Glutamatergic neuron (in vitro differentiated cells): ENCODE measurements at regions not wholly inside any gene's neighbourhood (a gene's known extent, or its start where the extent isn't known, plus 50 kb on each side); places are given as distances from the start of the nearest gene placed in this dataset.

Source experiments
- DNase-seq: peaks from one replicate; pipeline ENCODE4 v3.0.0; 2022
- H3K27ac Mint-ChIP-seq: one replicate; pipeline ENCODE4 v1.8.0; 2020; ENCODE audit warnings: mild to moderate bottlenecking, mixed read lengths, inconsistent platforms; ENCODE audit not compliant: unreplicated experiment
- H3K27me3 Mint-ChIP-seq: one replicate; pipeline ENCODE4 v1.8.0; 2020; ENCODE audit warnings: mild to moderate bottlenecking, moderate library complexity, mixed read lengths, inconsistent platforms; ENCODE audit not compliant: unreplicated experiment
- H3K36me3 Mint-ChIP-seq: one replicate; pipeline ENCODE4 v1.8.0; 2020; ENCODE audit warnings: mild to moderate bottlenecking, mixed read lengths, inconsistent platforms; ENCODE audit not compliant: unreplicated experiment
- H3K4me1 Mint-ChIP-seq: one replicate; pipeline ENCODE4 v1.8.0; 2020; ENCODE audit warnings: mild to moderate bottlenecking, low read depth, mixed read lengths, inconsistent platforms; ENCODE audit not compliant: unreplicated experiment
- H3K4me3 Mint-ChIP-seq: one replicate; pipeline ENCODE4 v1.8.0; 2020; ENCODE audit warnings: mild to moderate bottlenecking, mixed read lengths, inconsistent platforms; ENCODE audit not compliant: unreplicated experiment
- H3K9me3 Mint-ChIP-seq: one replicate; pipeline ENCODE4 v1.8.0; 2020; ENCODE audit warnings: mild to moderate bottlenecking, moderate library complexity, mixed read lengths, inconsistent platforms; ENCODE audit not compliant: unreplicated experiment
- TF ChIP-seq, protein P1 (sequence below): fragments of 200-600 bp; sonication (generic); IDR thresholded peaks from one replicate; pipeline ENCODE4 v1.5.0; 2021; ENCODE audit not compliant: partially characterized antibody, unreplicated experiment

DNA sequence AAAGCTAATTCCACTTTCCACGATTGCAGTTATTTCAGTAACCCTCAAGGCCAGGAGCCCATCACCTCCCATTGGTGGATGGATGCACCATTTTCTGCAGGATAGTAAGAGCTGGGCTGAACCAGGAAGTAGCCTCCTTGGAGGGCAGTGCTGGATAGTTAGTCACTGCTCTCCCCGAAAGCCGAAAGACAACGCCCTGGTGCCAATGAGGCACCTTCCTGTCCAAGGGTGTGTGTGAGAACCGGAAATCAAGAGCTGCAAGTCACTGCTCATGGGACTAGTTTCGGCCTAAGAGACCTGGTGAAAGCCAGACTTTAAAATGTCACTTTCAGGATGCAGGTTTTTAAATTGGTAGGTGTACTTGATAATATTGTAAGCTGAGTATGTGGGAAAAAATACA is 203.8 kb upstream of the HS3ST1 start:
- TF ChIP-seq, protein P1, sequence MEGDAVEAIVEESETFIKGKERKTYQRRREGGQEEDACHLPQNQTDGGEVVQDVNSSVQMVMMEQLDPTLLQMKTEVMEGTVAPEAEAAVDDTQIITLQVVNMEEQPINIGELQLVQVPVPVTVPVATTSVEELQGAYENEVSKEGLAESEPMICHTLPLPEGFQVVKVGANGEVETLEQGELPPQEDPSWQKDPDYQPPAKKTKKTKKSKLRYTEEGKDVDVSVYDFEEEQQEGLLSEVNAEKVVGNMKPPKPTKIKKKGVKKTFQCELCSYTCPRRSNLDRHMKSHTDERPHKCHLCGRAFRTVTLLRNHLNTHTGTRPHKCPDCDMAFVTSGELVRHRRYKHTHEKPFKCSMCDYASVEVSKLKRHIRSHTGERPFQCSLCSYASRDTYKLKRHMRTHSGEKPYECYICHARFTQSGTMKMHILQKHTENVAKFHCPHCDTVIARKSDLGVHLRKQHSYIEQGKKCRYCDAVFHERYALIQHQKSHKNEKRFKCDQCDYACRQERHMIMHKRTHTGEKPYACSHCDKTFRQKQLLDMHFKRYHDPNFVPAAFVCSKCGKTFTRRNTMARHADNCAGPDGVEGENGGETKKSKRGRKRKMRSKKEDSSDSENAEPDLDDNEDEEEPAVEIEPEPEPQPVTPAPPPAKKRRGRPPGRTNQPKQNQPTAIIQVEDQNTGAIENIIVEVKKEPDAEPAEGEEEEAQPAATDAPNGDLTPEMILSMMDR: no peak
- Mint-ChIP-seq H3K4me1 (no peaks in the 10 kb centered on the region), H3K4me3 (no peak overlapping the region), H3K27me3 (no peaks in the 10 kb centered on the region), H3K36me3 (no peaks in the 10 kb centered on the region), H3K27ac (no peak overlapping the region), H3K9me3 (no peaks in the 10 kb centered on the region)
- no peak for DNase-seq

- TF ChIP-seq, protein P1: no peak
- no peak for DNase-seq
- H3K4me1 Mint-ChIP-seq: no peaks in the 10 kb centered on the region
- no peaks in the 10 kb centered on the region for H3K27me3 Mint-ChIP-seq
- H3K36me3 Mint-ChIP-seq: no peaks in the 10 kb centered on the region
- no peak overlapping the region for H3K4me3 Mint-ChIP-seq
- H3K9me3 Mint-ChIP-seq: no peaks in the 10 kb centered on the region
- no peak overlapping the region for H3K27ac Mint-ChIP-seq
These were observed 203.3 kb upstream of the HS3ST1 start for GRCh38 chr4:11632025-11632424.

DNA sequence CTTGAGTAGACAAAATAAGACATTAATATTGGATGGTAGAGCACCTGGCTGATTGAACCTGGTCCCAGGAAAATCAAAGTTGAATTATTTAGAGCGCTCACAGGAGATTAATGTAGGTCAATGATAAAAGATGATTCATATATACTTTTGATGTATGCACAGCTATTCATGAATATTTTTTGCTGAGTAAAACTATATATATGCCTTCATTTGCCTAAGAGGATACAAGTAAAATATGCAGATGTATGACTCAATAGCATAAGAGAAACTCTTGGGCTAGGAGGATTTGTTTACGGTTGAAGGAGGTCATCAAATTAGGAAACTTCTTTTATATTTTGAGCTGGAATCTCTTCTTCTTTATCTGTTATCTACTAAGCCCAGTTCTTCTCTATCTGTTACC is 202.7 kb upstream of the HS3ST1 start:
- Mint-ChIP-seq H3K36me3 (no peaks in the 10 kb centered on the region), H3K4me3 (no peak overlapping the region), H3K4me1 (no peaks in the 10 kb centered on the region), H3K27ac (no peak overlapping the region), H3K9me3 (no peaks in the 10 kb centered on the region), H3K27me3 (no peaks in the 10 kb centered on the region)
- DNase-seq: no peak
- TF ChIP-seq, protein P1: no peak

- Mint-ChIP-seq H3K4me1 (no peaks in the 10 kb centered on the region), H3K27ac (no peak overlapping the region), H3K9me3 (no peaks in the 10 kb centered on the region), H3K36me3 (no peaks in the 10 kb centered on the region), H3K4me3 (no peak overlapping the region), H3K27me3 (no peaks in the 10 kb centered on the region)
- DNase-seq: no peak
- TF ChIP-seq, protein P1: no peak
These were observed 199.5 kb upstream of the HS3ST1 start for GRCh38 chr4:11628093-11628725.

- Mint-ChIP-seq H3K4me3 (no peak overlapping the region), H3K36me3 (no peaks in the 10 kb centered on the region), H3K4me1 (no peaks in the 10 kb centered on the region), H3K27ac (no peak overlapping the region), H3K9me3 (no peaks in the 10 kb centered on the region), H3K27me3 (no peaks in the 10 kb centered on the region)
- DNase-seq: no peak
- TF ChIP-seq, protein P1: no peak
These were observed 197.4 kb upstream of the HS3ST1 start for GRCh38 chr4:11626066-11626465.
